GM12875 (cell line): ENCODE measurements at regions not wholly inside any gene's neighbourhood (a gene's known extent, or its start where the extent isn't known, plus 50 kb on each side); places are given as distances from the start of the nearest gene placed in this dataset.

Source experiments
- H3K4me3 ChIP-seq: one replicate; pipeline ENCODE4 v1.5.1; 2011; ENCODE audit warnings: low read depth, low read length, control low read depth
- CTCF ChIP-seq: IDR thresholded peaks from 2 replicates; pipeline ENCODE4 v1.5.1; 2011; ENCODE audit warnings: low read depth, mild to moderate bottlenecking, control low read depth, inconsistent platforms, low read length, moderate library complexity, borderline replicate concordance; ENCODE audit not compliant: insufficient read depth

DNA sequence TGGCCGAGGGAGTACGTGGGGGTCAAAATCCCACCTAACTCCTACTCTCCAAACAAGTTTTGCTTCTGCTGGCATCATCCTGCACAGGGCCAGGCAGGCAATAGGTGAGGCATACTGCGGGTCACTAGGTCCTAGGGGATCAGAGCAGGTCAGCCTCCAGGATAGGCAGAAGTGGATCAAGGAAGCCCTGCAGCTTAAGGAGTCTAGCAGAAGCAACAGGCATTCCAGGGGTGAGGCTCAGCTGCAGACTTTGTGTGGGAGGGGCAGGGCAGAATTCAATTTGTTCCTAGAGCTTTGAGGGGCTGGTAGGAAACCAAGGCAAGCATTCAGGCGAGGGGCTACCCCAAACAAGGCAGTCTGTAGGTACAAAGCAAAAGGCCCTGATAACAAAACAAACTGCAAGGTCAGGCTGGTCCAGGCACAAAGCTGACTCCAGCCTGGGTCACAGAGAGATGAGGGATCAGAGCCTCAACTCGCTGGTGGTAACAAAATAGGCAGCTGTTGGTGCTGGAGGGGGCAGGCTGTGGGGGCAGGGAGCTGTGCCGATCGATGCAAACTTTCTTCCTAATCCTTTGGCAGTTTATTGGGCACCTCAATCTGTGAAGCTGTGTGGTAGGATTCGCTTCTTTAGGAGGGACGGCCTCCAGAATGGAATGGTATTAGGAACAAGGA is 80.2 kb upstream of the CALM2 start:
- no peak overlapping the region for H3K4me3 ChIP-seq
- TF ChIP-seq CTCF: no peak

- no peak overlapping the region for H3K4me3 ChIP-seq
- TF ChIP-seq CTCF: no peak
These were observed 79.5 kb upstream of the CALM2 start for GRCh38 chr2:47255794-47256193.

DNA sequence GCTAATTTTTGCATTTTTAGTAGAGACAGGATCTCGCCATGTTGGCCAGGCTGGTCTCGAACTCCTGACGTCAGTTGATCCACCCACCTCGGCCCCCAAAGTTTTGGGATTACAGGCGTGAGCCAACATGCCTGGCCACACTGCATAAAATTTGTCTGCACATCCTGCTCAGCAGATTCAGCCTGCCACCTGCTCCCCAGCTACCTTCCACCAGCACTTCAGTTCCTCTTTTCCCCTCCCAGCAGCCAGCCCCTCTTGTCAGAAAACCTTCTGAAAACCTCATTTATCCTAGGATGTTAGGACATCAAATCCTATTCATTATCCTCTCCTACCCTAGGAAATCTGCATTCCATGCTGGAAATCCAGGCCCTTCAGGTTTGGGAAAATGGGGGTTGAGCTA is 78.2 kb upstream of the CALM2 start:
- no peak overlapping the region for H3K4me3 ChIP-seq
- TF ChIP-seq CTCF: no peak

- no peak overlapping the region for H3K4me3 ChIP-seq
- TF ChIP-seq CTCF: no peak
These were observed 77.1 kb upstream of the CALM2 start for GRCh38 chr2:47253447-47253846.

GRCh38 chr2:47251404-47251675 is 75.0 kb upstream of the CALM2 start:
- H3K4me3 ChIP-seq: no peak overlapping the region
- TF ChIP-seq CTCF: no peak

DNA sequence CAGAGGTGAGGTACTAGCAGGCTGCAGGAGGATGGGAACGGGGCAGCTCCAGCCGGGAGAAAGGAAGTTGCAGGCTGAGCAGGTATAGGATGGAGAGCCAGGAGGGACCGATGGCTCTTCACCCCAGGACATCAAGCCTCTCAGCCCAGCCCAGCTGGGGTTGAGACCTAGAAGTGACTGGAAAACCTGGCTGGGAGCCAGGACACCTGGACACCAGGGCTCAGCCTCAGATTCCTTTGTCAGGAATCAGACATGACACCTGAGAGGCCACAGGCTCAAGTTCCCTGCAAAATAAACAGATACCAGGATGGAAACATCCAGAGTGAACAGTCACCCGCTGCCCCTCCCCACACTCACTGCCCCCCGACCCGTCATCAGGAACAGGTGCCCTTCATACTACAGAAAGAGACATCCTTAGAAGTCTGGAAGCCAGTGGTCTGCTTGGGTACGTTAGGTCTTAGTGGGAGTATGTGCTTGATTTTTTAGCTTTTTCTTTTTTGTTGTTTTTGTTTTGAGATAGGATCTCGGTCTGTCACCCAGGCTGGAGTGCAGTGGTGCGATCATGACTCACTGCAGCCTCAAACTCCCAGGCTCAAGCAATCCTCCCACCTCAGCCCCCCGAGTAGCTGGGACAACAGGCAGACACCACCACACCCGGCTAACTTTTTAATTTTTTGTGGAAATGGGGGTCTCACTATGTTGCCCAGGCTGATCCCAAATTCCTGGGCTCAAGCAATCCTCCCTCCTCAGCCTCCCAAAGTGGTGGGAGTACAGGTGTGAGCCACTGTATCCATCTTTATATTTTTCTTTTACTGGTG is 74.5 kb upstream of the CALM2 start:
- no peak for TF ChIP-seq CTCF
- H3K4me3 ChIP-seq: no peak overlapping the region

GRCh38 chr2:47249931-47250330 is 73.6 kb upstream of the CALM2 start:
- H3K4me3 ChIP-seq: no peak overlapping the region
- no peak for TF ChIP-seq CTCF
